CD4-positive, CD25-positive, alpha-beta regulatory T cell (primary cell): ENCODE measurements at regions not wholly inside any gene's neighbourhood (a gene's known extent, or its start where the extent isn't known, plus 50 kb on each side); places are given as distances from the start of the nearest gene placed in this dataset.

ENCODE experiments used
- ATAC-seq, 2 donors: fragments of 150-1000 bp; cut with Tn5 transposase; one replicate each; pipeline ENCODE4 v1.10.0; 2021; ENCODE audit warnings: low read depth in 2 of 2, moderate number of reproducible peaks in 2 of 2, moderate library complexity in 1 of 2
- DNase-seq, 3 donors: peaks; one replicate each; pipeline versions ENCODE4 v3.0.0 to v3.0.0-alpha.2; 2012 to 2022; ENCODE audit warnings: mixed read lengths in 1 of 3
- H3K27ac ChIP-seq: one replicate; pipeline ENCODE4 v1.7.0; 2013; ENCODE audit warnings: mild to moderate bottlenecking, low read length; ENCODE audit not compliant: insufficient read depth, poor library complexity, severe bottlenecking
- H3K27me3 ChIP-seq: one replicate; pipeline ENCODE4 v1.7.0; 2013; ENCODE audit warnings: low read length; ENCODE audit not compliant: control insufficient read depth, insufficient read depth
- H3K36me3 ChIP-seq: one replicate; pipeline ENCODE4 v1.7.0; 2013; ENCODE audit warnings: mild to moderate bottlenecking, low read length, moderate library complexity; ENCODE audit not compliant: control insufficient read depth, insufficient read depth
- H3K4me1 ChIP-seq: 2 replicates; pipeline ENCODE4 v1.7.0; 2013; ENCODE audit warnings: mild to moderate bottlenecking, low read length; ENCODE audit not compliant: insufficient read depth, control insufficient read depth, poor library complexity, severe bottlenecking
- H3K4me3 ChIP-seq: one replicate; pipeline ENCODE4 v1.7.0; 2013; ENCODE audit warnings: low read depth, mild to moderate bottlenecking, low read length, moderate library complexity
- H3K9me3 ChIP-seq, 2 experiments: 1 replicate in 1 of 2; 2 replicates in 1 of 2; pipeline ENCODE4 v1.7.0; 2013; ENCODE audit warnings: low read length in 2 of 2, mild to moderate bottlenecking in 1 of 2, moderate library complexity in 1 of 2; ENCODE audit not compliant: control insufficient read depth in 2 of 2
- H3K27ac Mint-ChIP-seq, 3 donors: one replicate each; pipeline ENCODE4 v1.8.0; 2020 to 2022; ENCODE audit warnings: mild to moderate bottlenecking in 3 of 3, mixed read lengths in 3 of 3, moderate library complexity in 2 of 3
- H3K27me3 Mint-ChIP-seq: one replicate; pipeline ENCODE4 v1.8.0; 2022; ENCODE audit warnings: mild to moderate bottlenecking, mixed read lengths
- H3K36me3 Mint-ChIP-seq: one replicate; pipeline ENCODE4 v1.8.0; 2020; ENCODE audit warnings: mixed read lengths
- H3K4me1 Mint-ChIP-seq, 4 donors: one replicate each; pipeline ENCODE4 v1.8.0; 2020 to 2022; ENCODE audit warnings: mixed read lengths in 4 of 4, mild to moderate bottlenecking in 1 of 4
- H3K4me3 Mint-ChIP-seq, 4 donors: one replicate each; pipeline ENCODE4 v1.8.0; 2020 to 2022; ENCODE audit warnings: mild to moderate bottlenecking in 4 of 4, mixed read lengths in 4 of 4, moderate library complexity in 3 of 4
- H3K9me3 Mint-ChIP-seq, 7 donors: one replicate each; pipeline ENCODE4 v1.8.0; 2020 to 2022; ENCODE audit warnings: mixed read lengths in 7 of 7, mild to moderate bottlenecking in 3 of 7, moderate library complexity in 2 of 7

- ATAC-seq: no peak
- no peaks in the 10 kb centered on the region for H3K36me3 ChIP-seq
- Mint-ChIP-seq H3K9me3 (peaks cover 0 to 1% (median 0%) of the 10 kb centered on the region in 7 donors), H3K4me3 (no peak overlapping the region), H3K4me1 (no peaks in the 10 kb centered on the region), H3K27ac (no peak overlapping the region), H3K27me3 (peaks cover 25% of the 10 kb centered on the region), H3K36me3 (no peaks in the 10 kb centered on the region)
- peaks cover 3% of the 10 kb centered on the region for H3K27me3 ChIP-seq
- H3K27ac ChIP-seq: no peak overlapping the region
- H3K4me1 ChIP-seq: no peaks in the 10 kb centered on the region
- H3K4me3 ChIP-seq: no peak overlapping the region
- DNase-seq: no peak
- no peaks in the 10 kb centered on the region for H3K9me3 ChIP-seq
These were observed 89.6 kb upstream of the PKDCC start for GRCh38 chr2:41958251-41958650.

GRCh38 chr2:41958775-41959174 lies 89.0 kb upstream of the PKDCC start:
- no peaks in the 10 kb centered on the region for H3K4me1 Mint-ChIP-seq
- ATAC-seq: no peak

DNA sequence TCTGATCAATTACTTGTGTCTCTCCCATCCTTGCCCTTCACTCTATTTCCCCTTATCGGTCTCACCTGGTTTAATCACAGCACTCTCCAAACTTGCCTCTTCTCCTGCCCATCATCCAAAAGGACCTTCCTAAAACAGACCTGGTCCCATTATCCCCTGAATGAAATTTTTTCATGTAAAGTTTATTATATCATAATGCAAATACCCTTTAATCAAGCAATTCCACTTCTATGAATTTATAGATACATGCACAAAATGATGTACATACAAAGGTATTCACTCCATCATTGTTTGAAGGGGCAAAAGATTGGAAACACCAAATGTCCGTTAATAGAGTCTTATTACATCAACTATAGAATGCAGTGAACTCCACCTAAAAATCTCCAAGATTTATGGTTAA lies 88.1 kb upstream of the PKDCC start:
- Histone ChIP-seq H3K27ac (no peak overlapping the region), H3K27me3 (peaks cover 3% of the 10 kb centered on the region), H3K36me3 (no peaks in the 10 kb centered on the region), H3K4me1 (no peaks in the 10 kb centered on the region), H3K9me3 (no peaks in the 10 kb centered on the region), H3K4me3 (no peak overlapping the region)
- H3K9me3 Mint-ChIP-seq: no peaks in the 10 kb centered on the region
- no peak overlapping the region for H3K27ac Mint-ChIP-seq
- H3K27me3 Mint-ChIP-seq: peaks cover 21% of the 10 kb centered on the region
- no peaks in the 10 kb centered on the region for H3K36me3 Mint-ChIP-seq
- ATAC-seq (no peak), DNase-seq (no peak)
- no peak overlapping the region for H3K4me3 Mint-ChIP-seq
- no peaks in the 10 kb centered on the region for H3K4me1 Mint-ChIP-seq

More at GRCh38 chr2:41958775-41959174, 89.0 kb upstream of the PKDCC start:
- peaks cover 3% of the 10 kb centered on the region for H3K27me3 ChIP-seq
- H3K9me3 ChIP-seq: no peaks in the 10 kb centered on the region
- no peak overlapping the region for H3K4me3 ChIP-seq
- no peak overlapping the region for H3K27ac Mint-ChIP-seq
- no peaks in the 10 kb centered on the region for H3K36me3 ChIP-seq
- H3K4me1 ChIP-seq: no peaks in the 10 kb centered on the region
- peaks cover 0 to 1% (median 0%) of the 10 kb centered on the region in 7 donors for H3K9me3 Mint-ChIP-seq
- no peaks in the 10 kb centered on the region for H3K36me3 Mint-ChIP-seq
- H3K4me3 Mint-ChIP-seq: no peak overlapping the region
- no peak overlapping the region for H3K27ac ChIP-seq
- H3K27me3 Mint-ChIP-seq: peaks cover 25% of the 10 kb centered on the region
- no peak for DNase-seq

DNA sequence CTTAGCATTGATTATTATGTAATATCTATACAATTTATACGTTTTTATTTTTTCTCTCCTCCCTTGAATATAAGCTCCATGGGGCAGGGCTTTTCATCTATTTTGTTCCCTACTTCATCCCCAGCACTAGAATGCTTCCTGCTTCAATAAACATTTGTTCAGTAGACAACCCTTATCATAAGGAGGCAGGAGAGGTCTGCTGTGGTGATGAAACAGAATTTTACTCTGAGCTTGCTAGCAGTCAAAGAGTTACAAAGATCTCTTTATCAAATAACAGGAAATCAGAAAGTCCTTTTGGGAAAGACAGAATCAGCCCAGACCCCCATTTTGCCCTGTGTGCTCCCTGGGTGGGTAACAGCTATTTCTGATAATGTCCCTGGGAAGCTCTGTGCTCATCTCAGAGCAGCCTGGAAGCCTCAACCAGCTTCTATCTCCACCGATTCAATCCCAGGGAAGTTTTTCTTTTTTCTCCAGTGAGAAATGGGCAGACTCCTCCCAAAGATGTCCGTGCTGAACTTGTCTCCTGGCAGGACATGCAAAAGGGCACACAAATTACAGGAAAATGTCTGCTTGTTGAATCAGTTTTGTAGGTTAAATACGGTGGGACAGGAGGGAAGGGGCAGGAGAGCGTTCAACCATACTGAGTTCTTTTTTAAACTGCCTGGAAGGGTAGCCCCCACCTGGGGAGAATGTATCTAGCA lies 84.7 kb upstream of the PKDCC start:
- Histone ChIP-seq H3K4me3 (no peak overlapping the region), H3K36me3 (no peaks in the 10 kb centered on the region), H3K4me1 (no peaks in the 10 kb centered on the region), H3K27me3 (no peaks in the 10 kb centered on the region), H3K27ac (no peak overlapping the region), H3K9me3 (no peaks in the 10 kb centered on the region)
- H3K4me3 Mint-ChIP-seq: no peak overlapping the region
- H3K4me1 Mint-ChIP-seq: no peaks in the 10 kb centered on the region
- ATAC-seq (no peak), DNase-seq (no peak)
- H3K27me3 Mint-ChIP-seq: peaks cover 20% of the 10 kb centered on the region
- no peak overlapping the region for H3K27ac Mint-ChIP-seq
- no peaks in the 10 kb centered on the region for H3K36me3 Mint-ChIP-seq
- no peaks in the 10 kb centered on the region for H3K9me3 Mint-ChIP-seq

GRCh38 chr2:41963661-41964525 lies 83.9 kb upstream of the PKDCC start:
- no peaks in the 10 kb centered on the region for H3K36me3 Mint-ChIP-seq
- H3K9me3 ChIP-seq: no peaks in the 10 kb centered on the region
- H3K27me3 Mint-ChIP-seq: peaks cover 17% of the 10 kb centered on the region
- ATAC-seq (no peak), DNase-seq (no peak)
- H3K4me3 Mint-ChIP-seq: no peak overlapping the region
- no peak overlapping the region for H3K27ac Mint-ChIP-seq
- no peaks in the 10 kb centered on the region for H3K4me1 Mint-ChIP-seq
- no peaks in the 10 kb centered on the region for H3K27me3 ChIP-seq
- H3K27ac ChIP-seq: no peak overlapping the region
- H3K4me3 ChIP-seq: no peak overlapping the region
- peaks cover 0 to 2% (median 0%) of the 10 kb centered on the region in 7 donors for H3K9me3 Mint-ChIP-seq
- no peaks in the 10 kb centered on the region for H3K36me3 ChIP-seq
- H3K4me1 ChIP-seq: no peaks in the 10 kb centered on the region

DNA sequence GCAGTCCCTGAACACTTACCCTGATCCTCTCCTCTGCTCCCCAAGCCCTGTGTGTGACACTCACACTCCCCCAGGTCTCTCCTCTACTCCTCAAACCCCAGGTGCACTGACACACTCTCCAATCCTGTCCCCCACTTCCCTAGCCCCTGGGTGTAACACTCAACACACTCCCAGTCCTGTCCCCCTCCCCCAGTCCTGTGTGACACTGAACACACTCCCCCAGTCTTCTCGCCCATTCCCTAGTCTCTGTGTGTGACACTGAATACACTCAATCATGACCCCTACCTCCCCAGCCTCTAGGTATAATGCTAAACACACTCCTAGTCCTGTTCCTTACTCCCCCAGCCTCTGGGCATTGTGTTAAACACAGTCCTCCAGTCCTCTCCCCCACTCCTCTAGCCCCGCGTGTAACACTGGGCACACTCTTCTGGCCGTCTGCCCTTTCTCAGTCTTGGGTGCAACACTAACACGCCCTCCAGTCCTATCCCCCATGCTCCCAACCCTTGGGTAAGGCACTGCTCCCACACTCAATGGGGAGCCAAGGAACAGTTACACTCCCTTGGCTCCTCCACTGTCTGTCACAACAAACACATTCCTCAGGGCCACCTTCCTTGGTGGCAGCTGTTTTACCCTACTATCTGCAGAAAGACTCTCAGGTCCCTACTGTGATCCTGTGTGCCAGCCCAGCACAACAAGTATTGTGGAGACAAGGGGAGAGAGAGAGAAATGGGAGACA lies 82.5 kb upstream of the PKDCC start:
- Mint-ChIP-seq H3K9me3 (peaks cover 0 to 2% (median 0%) of the 10 kb centered on the region in 7 donors), H3K36me3 (no peaks in the 10 kb centered on the region), H3K27me3 (peaks cover 11% of the 10 kb centered on the region), H3K27ac (no peak overlapping the region), H3K4me1 (no peaks in the 10 kb centered on the region), H3K4me3 (no peak overlapping the region)
- H3K27me3 ChIP-seq: no peaks in the 10 kb centered on the region
- H3K4me1 ChIP-seq: no peaks in the 10 kb centered on the region
- ATAC-seq (no peak), DNase-seq (no peak)
- H3K9me3 ChIP-seq: no peaks in the 10 kb centered on the region
- no peaks in the 10 kb centered on the region for H3K36me3 ChIP-seq
- H3K4me3 ChIP-seq: no peak overlapping the region
- no peak overlapping the region for H3K27ac ChIP-seq

DNA sequence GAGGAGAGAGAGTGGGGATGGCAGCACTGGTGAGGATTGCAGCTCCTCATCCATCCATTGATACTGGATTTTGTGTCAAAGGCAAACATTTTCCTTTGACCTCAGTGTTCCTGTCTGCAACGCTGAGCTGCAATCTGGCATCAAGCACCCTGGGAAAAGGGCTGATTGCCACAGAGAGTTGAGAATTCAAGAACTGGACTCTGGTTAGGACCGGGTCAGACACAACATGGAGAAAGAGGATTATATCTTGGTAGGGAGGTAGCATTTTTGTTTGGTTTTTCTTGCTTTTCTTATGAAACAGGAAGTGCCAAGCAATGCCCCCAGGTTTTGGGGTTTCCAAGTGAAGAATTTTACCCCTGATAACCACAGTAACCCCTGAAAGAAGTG lies 81.9 kb upstream of the PKDCC start:
- H3K4me1 Mint-ChIP-seq: no peaks in the 10 kb centered on the region
- no peaks in the 10 kb centered on the region for H3K4me1 ChIP-seq
- H3K4me3 Mint-ChIP-seq: no peak overlapping the region
- H3K27me3 ChIP-seq: no peaks in the 10 kb centered on the region
- no peak overlapping the region for H3K27ac ChIP-seq
- H3K27ac Mint-ChIP-seq: no peak overlapping the region
- no peaks in the 10 kb centered on the region for H3K36me3 Mint-ChIP-seq
- H3K4me3 ChIP-seq: no peak overlapping the region
- H3K36me3 ChIP-seq: no peaks in the 10 kb centered on the region
- H3K9me3 ChIP-seq: no peaks in the 10 kb centered on the region
- H3K27me3 Mint-ChIP-seq: peaks cover 9% of the 10 kb centered on the region
- H3K9me3 Mint-ChIP-seq: peaks cover 0 to 2% (median 0%) of the 10 kb centered on the region in 7 donors
- ATAC-seq: no peak
- no peak for DNase-seq
